ENCODE measurements at regions not wholly inside any gene's neighbourhood (a gene's known extent, or its start where the extent isn't known, plus 50 kb on each side); places are given as distances from the start of the nearest gene placed in this dataset.
"Not testable (repeated sequence)": the region's sequence is repeated elsewhere in the genome, so short reads cannot be mapped to it uniquely, and the experiment has no call there.

GRCh38 chr3:84710288-84710687 lies 248.5 kb upstream of the CADM2 start:
- not testable (repeated sequence) for H3K23ac ChIP-seq (ENCODE audit: low read length in 2 of 2); H2AFZ ChIP-seq (ENCODE audit: low read depth, low read length); H4K8ac ChIP-seq (ENCODE audit: low read length); H3K27me3 ChIP-seq (ENCODE audit: control insufficient read depth in 1 of 2, insufficient read depth in 1 of 2, low read length in 2 of 2); H3K27ac ChIP-seq (ENCODE audit: low read length, poor library complexity, severe bottlenecking); H3K4me3 ChIP-seq (ENCODE audit: insufficient read depth in 1 of 2, low read depth in 1 of 2, low read length in 2 of 2); H3K79me1 ChIP-seq (replicated peaks; ENCODE audit: low read length, poor library complexity, severe bottlenecking); H2BK12ac ChIP-seq (ENCODE audit: low read length in 2 of 2); H3K4me1 ChIP-seq (ENCODE audit: control insufficient read depth, insufficient read depth, low read depth, low read length); DNase-seq; H3K4me2 ChIP-seq (ENCODE audit: low read length, poor library complexity, severe bottlenecking); H3K9ac ChIP-seq (ENCODE audit: low read length); H2BK120ac ChIP-seq (ENCODE audit: low read depth, low read length); H3K36me3 ChIP-seq (ENCODE audit: control insufficient read depth in 1 of 2, insufficient read depth in 2 of 2, low read depth in 1 of 2, low read length in 2 of 2); H3K14ac ChIP-seq (ENCODE audit: low read length in 2 of 2); H3K18ac ChIP-seq (ENCODE audit: low read depth in 1 of 2, low read length in 2 of 2); H4K91ac ChIP-seq (ENCODE audit: low read length); H2AK5ac ChIP-seq (ENCODE audit: low read length, severe bottlenecking); H2BK15ac ChIP-seq (ENCODE audit: low read depth, poor library complexity, severe bottlenecking); H3K4ac ChIP-seq (ENCODE audit: low read depth in 1 of 2, low read length in 2 of 2); H2BK5ac ChIP-seq (ENCODE audit: low read depth, low read length, poor library complexity, severe bottlenecking)
- peaks cover 10% of the 10 kb centered on the region for H3K9me3 ChIP-seq (ENCODE audit: control insufficient read depth, low read length)
- 44% methylated on average over 1 of the region's 1 CpG for WGBS

- Histone ChIP-seq H3K4me3 (ENCODE audit: insufficient read depth in 1 of 2, low read depth in 1 of 2, low read length in 2 of 2) (no peak overlapping the region), H2BK5ac (ENCODE audit: low read depth, low read length, poor library complexity, severe bottlenecking) (no peak overlapping the region), H4K91ac (ENCODE audit: low read length) (no peak overlapping the region), H3K4ac (ENCODE audit: low read depth in 1 of 2, low read length in 2 of 2) (no peak overlapping the region), H4K8ac (ENCODE audit: low read length) (no peak overlapping the region), H2BK120ac (ENCODE audit: low read depth, low read length) (no peak overlapping the region), H3K18ac (ENCODE audit: low read depth in 1 of 2, low read length in 2 of 2) (no peak overlapping the region), H3K9ac (ENCODE audit: low read length) (no peak overlapping the region), H3K27ac (ENCODE audit: low read length, poor library complexity, severe bottlenecking) (no peak overlapping the region), H3K23ac (ENCODE audit: low read length in 2 of 2) (no peak overlapping the region), H2BK15ac (ENCODE audit: low read depth, poor library complexity, severe bottlenecking) (no peak overlapping the region), H2AK5ac (ENCODE audit: low read length, severe bottlenecking) (no peak overlapping the region), H3K14ac (ENCODE audit: low read length in 2 of 2) (no peak overlapping the region), H3K79me1 (replicated peaks; ENCODE audit: low read length, poor library complexity, severe bottlenecking) (no peaks in the 10 kb centered on the region), H3K36me3 (ENCODE audit: control insufficient read depth in 1 of 2, insufficient read depth in 2 of 2, low read depth in 1 of 2, low read length in 2 of 2) (no peaks in the 10 kb centered on the region), H2BK12ac (ENCODE audit: low read length in 2 of 2) (no peak overlapping the region), H3K9me3 (ENCODE audit: control insufficient read depth, low read length) (peaks cover 6% of the 10 kb centered on the region), H3K4me1 (ENCODE audit: control insufficient read depth, insufficient read depth, low read depth, low read length) (no peaks in the 10 kb centered on the region), H3K4me2 (ENCODE audit: low read length, poor library complexity, severe bottlenecking) (no peak overlapping the region), H2AFZ (ENCODE audit: low read depth, low read length) (no peak overlapping the region), H3K27me3 (ENCODE audit: control insufficient read depth in 1 of 2, insufficient read depth in 1 of 2, low read length in 2 of 2) (no peaks in the 10 kb centered on the region)
- 55% methylated on average over 3 of the region's 3 CpGs for WGBS
- no peak for DNase-seq
Measured at GRCh38 chr3:84717894-84718293, 240.9 kb upstream of the CADM2 start.

- Histone ChIP-seq H3K4me3 (ENCODE audit: insufficient read depth in 1 of 2, low read depth in 1 of 2, low read length in 2 of 2) (no peak overlapping the region), H3K27ac (ENCODE audit: low read length, poor library complexity, severe bottlenecking) (no peak overlapping the region), H4K8ac (ENCODE audit: low read length) (no peak overlapping the region), H3K36me3 (ENCODE audit: control insufficient read depth in 1 of 2, insufficient read depth in 2 of 2, low read depth in 1 of 2, low read length in 2 of 2) (no peaks in the 10 kb centered on the region), H3K4ac (ENCODE audit: low read depth in 1 of 2, low read length in 2 of 2) (no peak overlapping the region), H3K27me3 (ENCODE audit: control insufficient read depth in 1 of 2, insufficient read depth in 1 of 2, low read length in 2 of 2) (no peaks in the 10 kb centered on the region), H4K91ac (ENCODE audit: low read length) (no peak overlapping the region), H3K9me3 (ENCODE audit: control insufficient read depth, low read length) (no peaks in the 10 kb centered on the region), H3K14ac (ENCODE audit: low read length in 2 of 2) (no peak overlapping the region), H3K4me2 (ENCODE audit: low read length, poor library complexity, severe bottlenecking) (no peak overlapping the region), H3K79me1 (replicated peaks; ENCODE audit: low read length, poor library complexity, severe bottlenecking) (no peaks in the 10 kb centered on the region), H2AK5ac (ENCODE audit: low read length, severe bottlenecking) (no peak overlapping the region), H3K23ac (ENCODE audit: low read length in 2 of 2) (no peak overlapping the region), H2BK12ac (ENCODE audit: low read length in 2 of 2) (no peak overlapping the region), H3K4me1 (ENCODE audit: control insufficient read depth, insufficient read depth, low read depth, low read length) (peaks cover 2% of the 10 kb centered on the region), H2BK5ac (ENCODE audit: low read depth, low read length, poor library complexity, severe bottlenecking) (no peak overlapping the region), H3K9ac (ENCODE audit: low read length) (no peak overlapping the region), H3K18ac (ENCODE audit: low read depth in 1 of 2, low read length in 2 of 2) (no peak overlapping the region), H2BK15ac (ENCODE audit: low read depth, poor library complexity, severe bottlenecking) (no peak overlapping the region), H2BK120ac (ENCODE audit: low read depth, low read length) (no peak overlapping the region), H2AFZ (ENCODE audit: low read depth, low read length) (no peak overlapping the region)
- DNase-seq: no peak
- WGBS: 23% methylated on average over 1 of the region's 4 CpGs
Measured at GRCh38 chr3:84724877-84725276, 233.9 kb upstream of the CADM2 start.

GRCh38 chr3:84727616-84728015 lies 231.2 kb upstream of the CADM2 start:
- no peak overlapping the region for H2BK120ac ChIP-seq (ENCODE audit: low read depth, low read length)
- H3K36me3 ChIP-seq (ENCODE audit: control insufficient read depth in 1 of 2, insufficient read depth in 2 of 2, low read depth in 1 of 2, low read length in 2 of 2): no peaks in the 10 kb centered on the region
- no peak overlapping the region for H3K23ac ChIP-seq (ENCODE audit: low read length in 2 of 2)
- no peak overlapping the region for H3K27ac ChIP-seq (ENCODE audit: low read length, poor library complexity, severe bottlenecking)
- H3K4me3 ChIP-seq (ENCODE audit: insufficient read depth in 1 of 2, low read depth in 1 of 2, low read length in 2 of 2): no peak overlapping the region
- H2AK5ac ChIP-seq (ENCODE audit: low read length, severe bottlenecking): no peak overlapping the region
- H2BK5ac ChIP-seq (ENCODE audit: low read depth, low read length, poor library complexity, severe bottlenecking): no peak overlapping the region
- no peaks in the 10 kb centered on the region for H3K79me1 ChIP-seq (replicated peaks; ENCODE audit: low read length, poor library complexity, severe bottlenecking)
- WGBS: 70% methylated on average over 1 of the region's 1 CpG
- no peak overlapping the region for H4K91ac ChIP-seq (ENCODE audit: low read length)
- no peak overlapping the region for H3K4me2 ChIP-seq (ENCODE audit: low read length, poor library complexity, severe bottlenecking)
- H2BK12ac ChIP-seq (ENCODE audit: low read length in 2 of 2): no peak overlapping the region
- peaks cover 2% of the 10 kb centered on the region for H3K4me1 ChIP-seq (ENCODE audit: control insufficient read depth, insufficient read depth, low read depth, low read length)
- H4K8ac ChIP-seq (ENCODE audit: low read length): no peak overlapping the region
- no peak overlapping the region for H2BK15ac ChIP-seq (ENCODE audit: low read depth, poor library complexity, severe bottlenecking)
- no peak overlapping the region for H3K4ac ChIP-seq (ENCODE audit: low read depth in 1 of 2, low read length in 2 of 2)
- H3K14ac ChIP-seq (ENCODE audit: low read length in 2 of 2): no peak overlapping the region
- no peak overlapping the region for H3K9ac ChIP-seq (ENCODE audit: low read length)
- no peak for DNase-seq
- no peak overlapping the region for H2AFZ ChIP-seq (ENCODE audit: low read depth, low read length)
- no peak overlapping the region for H3K18ac ChIP-seq (ENCODE audit: low read depth in 1 of 2, low read length in 2 of 2)
- H3K27me3 ChIP-seq (ENCODE audit: control insufficient read depth in 1 of 2, insufficient read depth in 1 of 2, low read length in 2 of 2): no peaks in the 10 kb centered on the region
- no peaks in the 10 kb centered on the region for H3K9me3 ChIP-seq (ENCODE audit: control insufficient read depth, low read length)
